CD1c-positive myeloid dendritic cell (primary cell): ENCODE measurements at regions not wholly inside any gene's neighbourhood (a gene's known extent, or its start where the extent isn't known, plus 50 kb on each side); places are given as distances from the start of the nearest gene placed in this dataset.

Experiments
- DNase-seq: peaks from one replicate; pipeline ENCODE4 v3.0.0-alpha.2; 2016; ENCODE audit errors: extremely low spot score

DNA sequence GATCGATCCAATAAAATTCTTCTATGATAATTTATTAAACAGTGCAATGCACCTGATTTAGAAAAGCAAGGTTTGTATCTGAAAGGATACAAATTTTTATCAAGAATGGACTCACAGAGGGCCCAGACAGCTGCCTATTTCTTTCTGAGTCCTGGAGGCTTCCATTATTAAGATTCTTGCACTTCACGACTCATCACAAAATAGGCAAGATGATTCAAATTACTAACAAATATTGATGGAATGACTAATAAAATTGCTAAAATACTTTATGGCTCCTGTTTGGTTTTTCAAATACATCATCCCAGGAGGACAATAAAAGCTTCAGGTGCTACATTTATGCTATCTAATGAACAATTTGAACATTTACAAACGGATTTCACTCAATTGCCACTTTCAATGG is 483.0 kb upstream of the AGTR1 start:
- DNase-seq, result no peak

DNA sequence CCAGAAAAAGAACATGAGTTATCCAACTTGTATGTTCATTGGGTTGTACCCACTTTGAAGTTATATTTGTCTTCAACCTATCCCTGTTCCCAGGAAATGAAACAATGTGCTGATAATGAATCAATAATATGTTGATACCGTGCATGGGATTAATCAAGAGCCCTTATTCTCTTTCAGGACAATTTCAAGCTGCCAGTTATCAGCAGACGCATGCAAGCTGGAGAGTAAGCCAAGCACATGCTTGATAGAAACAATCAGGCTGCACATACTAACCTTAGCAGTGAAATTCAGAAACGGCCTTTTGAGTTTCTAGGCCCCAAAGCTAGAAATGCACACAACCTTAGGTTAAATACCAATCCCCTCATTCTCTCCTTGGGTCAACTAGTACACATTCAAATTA is 480.4 kb upstream of the AGTR1 start:
- DNase-seq, result no peak

DNA sequence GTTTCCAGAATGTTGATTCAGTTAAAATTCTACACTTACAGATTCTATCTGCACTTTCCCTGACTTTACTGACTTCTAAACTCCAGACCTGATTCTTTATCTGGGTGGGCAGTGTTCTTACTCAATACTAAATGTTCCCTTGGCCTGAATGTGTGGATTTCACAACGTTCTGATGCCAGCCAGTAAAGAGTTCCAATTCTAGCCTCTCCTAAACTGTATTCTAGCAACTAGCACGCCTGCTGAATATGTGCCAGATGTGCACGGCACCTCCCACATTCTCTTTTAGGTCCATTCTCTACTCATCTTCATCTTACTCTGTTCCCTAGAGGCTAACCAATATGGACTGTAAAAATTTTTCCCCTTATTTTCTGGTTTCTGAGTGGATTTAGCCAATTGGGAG is 479.5 kb upstream of the AGTR1 start:
- DNase-seq, result no peak

DNA sequence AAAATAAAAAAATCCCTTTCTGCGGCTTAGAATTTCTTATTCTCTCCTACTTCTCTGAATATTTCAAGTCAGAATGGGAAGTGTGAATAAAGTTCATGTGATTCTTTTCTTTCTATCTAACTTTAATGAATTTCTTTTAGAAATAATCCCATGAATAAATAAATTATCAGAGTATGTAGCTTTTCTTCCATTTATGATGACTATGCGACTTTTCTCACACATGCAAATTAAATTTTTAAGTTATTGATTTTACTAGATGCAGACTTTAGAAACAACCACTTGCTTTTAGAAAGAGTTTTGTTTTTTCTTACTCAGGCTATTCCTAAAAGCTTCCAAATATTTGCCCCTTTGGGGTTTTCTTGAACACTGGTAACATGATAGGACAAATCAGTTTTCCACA is 477.7 kb upstream of the AGTR1 start:
- DNase-seq, result no peak

DNA sequence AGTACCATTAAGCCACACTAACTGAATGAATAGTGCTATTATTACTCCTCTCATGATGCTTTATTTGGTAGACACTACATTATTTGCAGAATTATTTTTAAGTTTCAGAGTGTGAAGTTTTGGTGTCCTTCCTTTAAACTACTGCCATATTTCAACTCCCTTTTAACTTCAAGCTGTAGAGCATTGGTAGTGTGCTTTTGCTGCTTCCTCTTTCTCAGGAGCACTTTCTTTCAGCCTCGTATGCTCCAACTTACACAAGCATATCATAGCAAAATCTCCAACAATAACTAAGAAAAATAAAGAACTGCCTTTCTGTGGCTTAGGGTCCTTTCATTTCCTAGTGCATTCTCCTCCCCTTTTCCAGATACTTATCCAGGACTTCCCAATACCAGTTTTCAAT is 476.4 kb upstream of the AGTR1 start:
- DNase-seq, result no peak

DNA sequence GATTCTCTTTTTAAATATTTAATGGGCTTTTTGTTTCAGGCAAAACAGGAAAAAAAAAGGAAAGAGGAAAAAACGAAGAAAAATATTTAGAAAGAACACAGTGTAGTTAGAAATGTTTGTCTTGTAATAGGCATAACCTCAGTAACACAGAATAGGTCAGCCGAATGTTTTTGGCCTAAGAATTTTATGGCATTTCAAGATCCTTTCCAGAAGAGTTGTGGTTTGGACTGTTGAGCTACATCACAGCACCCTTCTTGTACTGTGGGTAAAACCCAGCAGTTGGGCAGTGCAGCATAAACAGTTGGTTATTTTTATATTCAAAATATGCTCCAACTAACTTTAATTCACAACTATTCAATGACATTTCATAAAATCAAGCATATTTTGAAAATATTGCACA is 474.4 kb upstream of the AGTR1 start:
- DNase-seq, result no peak

DNA sequence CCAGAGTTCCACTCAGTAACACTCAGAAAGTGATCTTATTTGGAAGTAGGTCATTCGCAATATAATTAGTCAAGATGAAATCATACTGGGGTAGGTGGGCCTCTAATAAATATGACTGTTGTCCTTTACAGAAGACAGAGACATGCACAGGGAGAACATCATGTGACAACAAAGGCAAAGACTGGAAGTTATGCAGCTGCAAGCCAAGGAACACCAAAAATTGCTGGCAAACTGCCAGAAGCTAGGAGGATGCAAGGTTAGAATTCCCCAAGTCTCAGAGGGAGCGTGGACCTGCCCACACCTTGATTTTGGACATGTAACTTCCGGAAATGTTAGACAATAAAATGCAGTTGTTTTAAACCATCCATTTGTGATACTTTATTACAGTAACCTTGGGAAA is 471.5 kb upstream of the AGTR1 start:
- no peak for DNase-seq

DNA sequence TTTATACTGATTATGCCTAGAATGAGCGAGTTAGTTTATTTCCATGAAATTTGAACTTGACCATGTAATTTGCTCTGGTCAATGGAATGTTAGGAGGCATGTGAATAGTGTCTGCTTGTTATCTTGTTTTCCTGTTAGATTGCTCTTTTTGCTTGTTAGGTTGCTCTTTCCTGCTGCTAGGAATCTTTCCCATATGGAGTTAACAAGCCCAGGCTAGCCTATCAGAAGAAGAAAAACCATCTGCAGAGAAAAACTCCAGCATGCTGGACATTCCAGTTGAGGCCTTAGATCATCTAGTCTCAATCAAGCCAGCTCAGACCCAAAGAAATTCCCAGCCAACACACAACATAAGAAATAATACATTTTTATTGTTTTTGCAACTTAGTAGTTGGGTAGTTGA is 470.2 kb upstream of the AGTR1 start:
- no peak for DNase-seq

DNA sequence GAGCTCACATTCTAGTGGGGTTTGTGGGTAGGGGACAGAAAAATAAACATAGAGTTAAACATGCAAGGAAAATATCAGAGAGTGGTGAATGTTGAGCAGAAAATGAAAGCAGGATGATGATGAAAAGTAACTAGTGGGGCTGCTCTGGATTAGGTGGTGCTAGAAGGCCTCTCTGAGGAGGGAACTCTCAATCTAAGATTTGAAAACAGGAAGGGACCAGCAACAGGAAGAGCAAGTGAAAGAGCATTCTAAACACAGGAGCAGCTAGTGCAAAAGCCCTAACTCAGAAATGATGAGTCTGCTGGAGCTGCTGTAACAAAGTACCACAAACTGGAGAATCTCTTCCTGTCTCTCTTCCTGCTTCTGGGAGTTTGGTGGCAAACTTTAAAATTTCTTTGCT is 468.6 kb upstream of the AGTR1 start:
- no peak for DNase-seq

DNA sequence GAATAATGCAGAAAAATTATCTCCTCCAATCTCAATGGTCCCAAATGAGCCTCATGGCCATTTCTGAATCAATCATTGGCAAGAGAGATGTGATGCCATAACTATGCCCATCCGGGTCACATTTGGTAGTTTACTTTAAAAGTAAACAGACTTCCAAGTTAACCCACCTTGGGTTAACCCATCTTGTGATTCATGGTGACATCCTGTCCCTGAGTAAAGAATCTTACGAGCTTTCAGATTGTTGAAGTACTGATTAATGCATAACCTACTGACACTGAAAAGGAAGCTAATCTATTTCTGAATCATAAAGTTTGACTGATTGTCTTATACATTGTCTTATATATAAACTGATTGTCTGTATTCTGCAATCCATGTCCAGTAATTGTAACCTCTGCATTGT is 467.2 kb upstream of the AGTR1 start:
- DNase-seq, result no peak

DNA sequence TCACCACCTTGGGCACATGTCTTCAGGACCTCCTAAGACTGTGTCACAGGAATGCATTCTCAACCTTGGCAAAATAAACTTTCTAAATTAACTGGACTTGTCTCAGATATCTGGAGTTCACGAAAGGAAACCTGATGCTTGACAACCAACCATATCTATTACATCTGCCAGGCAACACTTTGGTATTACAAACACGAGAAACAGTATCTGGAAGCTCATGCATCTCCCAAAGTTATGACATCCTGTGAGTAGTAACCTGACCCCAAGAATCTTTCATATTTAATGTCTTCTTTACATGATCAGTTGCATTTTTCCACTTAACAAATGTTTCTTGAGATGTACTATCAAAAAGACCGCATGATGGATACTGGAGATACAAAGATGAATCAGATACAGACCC is 465.3 kb upstream of the AGTR1 start:
- no peak for DNase-seq

DNA sequence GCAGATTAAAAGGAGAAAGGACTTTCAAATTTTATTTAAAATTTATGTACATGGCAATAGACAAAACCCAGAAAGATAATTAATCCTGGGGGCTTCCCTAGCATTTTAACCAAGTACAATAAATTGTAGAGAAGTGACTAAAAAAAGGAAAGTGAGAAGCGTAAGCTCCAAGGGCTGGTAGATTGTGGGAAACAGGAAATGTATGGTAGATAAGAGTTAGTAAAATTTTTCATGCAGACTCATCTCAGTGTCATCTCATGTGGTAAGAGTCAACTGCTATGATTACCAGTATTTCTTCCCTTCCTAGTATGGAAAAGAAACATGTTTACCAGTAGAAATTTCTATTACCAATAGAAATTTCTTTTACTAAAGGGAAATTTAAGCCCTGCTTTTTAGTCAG is 464.3 kb upstream of the AGTR1 start:
- DNase-seq, result no peak

DNA sequence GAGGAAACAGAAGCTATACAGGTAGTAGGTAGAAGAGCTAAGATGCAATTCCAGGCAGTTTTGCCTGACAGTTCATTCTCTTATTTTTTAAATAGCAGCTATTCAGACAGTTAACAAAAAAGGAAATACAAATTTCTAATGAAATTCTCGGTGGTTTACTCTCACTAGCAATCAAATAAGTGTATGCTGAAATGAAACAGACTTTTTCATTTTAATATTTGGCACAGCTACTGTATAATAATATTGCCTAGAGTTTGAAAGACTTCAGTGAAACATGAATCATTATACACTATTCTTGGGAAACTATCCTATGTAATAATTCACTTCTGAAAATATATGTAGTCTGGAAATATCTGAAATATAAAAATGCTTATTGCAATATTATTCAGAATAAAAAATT is 463.2 kb upstream of the AGTR1 start:
- DNase-seq, result no peak

DNA sequence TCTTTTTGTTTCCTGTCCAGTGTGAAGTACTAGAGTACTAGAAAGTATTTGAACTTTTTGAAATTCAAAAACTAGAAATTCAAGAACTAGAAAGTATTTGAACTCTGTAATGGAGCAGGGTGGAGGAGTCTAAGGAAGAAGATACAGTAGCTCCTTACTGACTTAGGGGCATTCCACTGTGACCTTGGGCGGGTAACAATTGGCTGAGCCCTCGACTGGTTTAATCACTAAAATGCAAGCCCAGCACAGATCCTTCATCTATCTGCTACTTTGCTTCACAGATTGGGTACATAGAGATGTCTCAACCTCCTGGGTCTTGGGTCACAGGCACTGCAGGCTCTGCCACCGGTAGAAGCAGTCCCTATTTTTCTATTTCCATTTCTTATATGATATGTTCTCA is 462.1 kb upstream of the AGTR1 start:
- no peak for DNase-seq

DNA sequence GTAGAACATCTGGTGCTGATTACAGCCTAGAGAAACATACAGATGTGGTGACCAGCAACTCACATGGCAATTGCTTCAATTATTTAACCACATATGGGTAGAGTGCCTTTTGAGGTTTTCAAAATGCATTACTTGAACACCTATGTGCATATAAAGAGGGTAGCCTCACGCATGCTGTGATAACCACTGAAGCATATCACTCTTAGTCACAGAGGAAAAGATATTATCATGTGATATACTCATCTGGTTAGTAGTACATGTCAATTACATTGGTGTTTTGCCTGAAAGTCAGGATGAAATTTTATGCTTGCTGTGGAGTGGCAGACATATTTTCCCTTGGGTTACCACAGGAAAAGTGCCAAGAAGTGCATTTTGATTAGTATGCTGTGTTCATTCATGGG is 459.3 kb upstream of the AGTR1 start:
- no peak for DNase-seq

DNA sequence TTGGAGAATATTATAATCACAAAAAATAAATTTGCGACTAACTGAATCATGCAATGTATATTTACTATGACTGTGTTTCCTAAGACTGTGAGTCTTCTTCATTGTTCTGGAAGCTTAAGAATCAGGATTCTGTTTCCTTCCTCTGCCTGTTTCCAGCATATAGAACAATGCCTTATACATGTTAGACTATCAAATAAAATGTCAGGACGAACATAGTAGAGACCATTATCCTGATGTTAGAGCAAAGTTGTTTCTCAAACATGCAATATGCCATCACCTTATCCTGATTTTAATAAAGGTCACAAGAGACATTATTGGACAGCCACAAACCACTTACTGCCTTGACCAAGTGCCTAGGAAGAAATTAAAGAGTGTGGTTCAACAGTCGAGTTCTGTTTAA is 457.4 kb upstream of the AGTR1 start:
- DNase-seq, result no peak

DNA sequence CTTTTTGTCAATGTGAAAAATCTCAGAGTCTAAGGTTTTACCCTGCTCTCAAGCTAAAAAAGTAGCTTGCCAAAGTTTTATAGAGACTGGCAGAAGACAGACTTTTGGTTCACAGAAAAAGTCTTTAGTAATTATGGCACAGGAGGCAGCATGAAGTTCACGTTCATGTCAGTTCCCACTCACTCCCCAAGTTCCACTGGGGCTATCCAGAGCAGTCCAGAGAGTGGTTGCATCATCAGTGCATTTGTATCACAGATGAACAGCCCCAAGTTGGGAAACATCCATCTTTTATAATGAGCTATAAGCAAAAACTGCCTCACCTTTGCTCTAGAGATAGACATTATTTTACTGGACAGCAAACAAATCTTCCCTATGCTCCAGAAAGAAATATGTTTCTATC is 454.1 kb upstream of the AGTR1 start:
- DNase-seq, result no peak

DNA sequence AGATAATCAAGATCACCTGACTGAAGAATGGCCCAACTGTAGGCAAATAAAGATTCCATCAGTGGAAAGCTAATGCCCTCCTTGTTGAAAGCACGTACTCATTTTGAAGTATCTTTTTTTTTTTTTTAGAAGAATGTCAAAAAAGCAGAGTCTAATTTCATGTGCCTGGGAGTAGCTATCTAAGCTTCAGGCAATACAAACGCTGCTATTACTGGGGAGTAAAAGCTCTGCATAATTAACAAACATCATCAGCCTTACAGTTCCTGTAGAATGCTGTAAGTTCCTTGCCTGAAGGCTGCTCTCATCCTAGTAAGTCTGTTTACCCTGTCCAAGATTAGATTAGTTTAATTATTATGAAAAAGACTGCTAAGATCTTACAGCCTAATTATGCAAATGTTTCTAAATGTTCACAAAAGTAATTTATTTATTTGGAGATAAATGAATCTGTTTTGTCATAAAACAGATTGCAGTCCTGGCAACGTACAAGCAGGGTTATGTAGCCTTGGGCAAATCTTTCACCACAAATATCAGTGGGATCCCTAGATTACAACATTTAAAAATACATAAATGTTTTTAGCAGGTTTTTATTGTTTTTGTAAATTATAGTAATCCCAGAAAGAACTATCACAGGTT is 451.3 kb upstream of the AGTR1 start:
- no peak for DNase-seq

DNA sequence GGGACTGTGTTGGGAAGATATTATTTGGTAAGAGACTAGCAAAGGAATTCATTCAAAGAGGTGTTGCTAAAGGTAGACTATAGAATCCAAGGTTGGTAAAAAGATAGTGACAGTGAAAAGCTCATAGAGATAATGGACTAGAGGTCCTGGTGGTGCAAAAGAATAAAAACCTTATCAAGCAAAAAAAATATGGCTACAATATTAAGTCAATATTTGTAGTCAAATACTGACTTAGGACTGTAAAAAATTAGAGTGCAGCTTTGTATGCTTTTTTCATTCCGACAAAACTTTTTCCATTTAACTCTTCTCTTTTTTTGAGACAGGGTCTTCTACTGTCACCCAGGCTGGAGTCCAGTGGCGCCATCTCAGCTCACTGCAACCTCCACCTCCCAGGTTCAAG is 444.0 kb upstream of the AGTR1 start:
- DNase-seq, result no peak

DNA sequence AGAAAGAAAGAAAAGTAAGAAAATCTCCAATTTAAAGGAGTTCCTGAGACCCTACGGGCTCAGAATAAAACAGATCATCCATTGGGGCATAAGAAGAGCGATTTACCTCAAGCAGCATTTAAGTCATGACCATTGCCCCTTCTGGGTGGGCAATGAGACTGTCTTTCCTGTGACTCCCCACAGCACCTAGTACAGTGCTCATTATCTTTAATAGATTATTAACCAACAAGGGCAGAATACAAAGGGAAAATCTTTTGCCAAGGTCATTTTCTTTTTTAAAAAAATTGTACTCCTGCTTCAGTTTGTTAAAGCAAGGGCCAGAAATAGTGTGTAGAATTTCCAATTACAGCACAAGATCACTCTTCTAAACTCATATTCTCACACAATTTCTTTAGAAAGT is 443.3 kb upstream of the AGTR1 start:
- no peak for DNase-seq

DNA sequence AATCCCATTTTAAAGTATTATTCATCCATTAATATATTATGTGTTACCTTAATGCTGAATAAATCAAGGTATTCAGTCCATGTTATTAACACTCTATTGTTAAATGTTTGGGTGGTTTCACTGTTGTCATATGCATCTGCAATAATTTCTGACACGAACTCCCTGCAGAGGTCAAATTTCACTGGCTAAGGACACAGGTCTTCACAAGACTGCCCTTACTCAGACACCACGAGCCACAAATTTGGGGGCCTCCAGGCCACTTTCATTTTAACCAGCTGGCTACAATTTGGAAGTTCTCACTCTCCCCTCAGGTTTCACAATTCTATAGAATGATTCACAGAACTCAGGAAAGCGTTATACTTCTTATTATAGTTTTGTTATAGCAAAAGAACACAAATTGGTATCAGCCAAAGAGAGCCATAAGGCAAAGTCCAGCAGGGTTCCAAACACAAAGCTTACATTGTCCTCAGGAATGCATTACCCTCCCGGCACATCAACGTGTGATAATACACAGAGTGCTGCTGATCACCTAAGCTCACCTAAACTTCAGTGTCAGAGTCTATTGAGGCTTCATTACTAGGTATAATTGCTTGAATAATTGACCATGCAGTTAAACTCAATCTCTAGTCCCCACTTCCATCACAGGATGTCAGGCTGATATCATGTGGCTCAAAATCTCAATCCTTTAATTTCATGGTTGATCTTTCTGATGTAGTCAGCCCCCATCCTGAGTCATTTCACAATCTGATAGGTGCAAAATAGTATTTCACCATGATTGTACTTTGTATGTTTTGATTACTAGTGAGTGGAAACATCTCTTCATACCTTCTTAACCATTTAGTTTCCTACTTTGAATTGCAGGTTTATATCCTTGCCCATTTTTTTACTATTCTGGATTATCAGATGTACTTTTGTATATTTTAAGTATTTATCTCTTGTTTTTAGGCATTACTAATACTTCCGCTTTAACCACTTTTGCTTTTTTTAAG is 441.4 kb upstream of the AGTR1 start:
- no peak for DNase-seq

DNA sequence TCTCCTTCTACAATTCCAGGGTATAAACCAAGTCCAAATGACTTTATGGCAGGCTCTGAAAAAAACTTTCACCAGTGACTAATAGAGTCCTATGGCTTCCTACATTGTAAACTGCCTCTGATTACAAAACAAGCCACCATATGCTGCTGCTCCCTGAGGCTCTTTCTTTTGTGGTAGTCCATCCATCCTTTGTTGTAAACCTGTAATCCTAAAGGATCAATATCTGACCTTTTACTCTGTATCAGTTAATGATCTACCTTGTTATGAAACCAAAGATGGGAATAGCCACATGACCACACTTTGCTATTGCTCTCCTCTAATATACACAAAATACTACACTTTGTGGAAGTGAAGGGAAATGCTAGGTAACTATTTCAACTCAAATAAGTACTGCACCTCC is 434.7 kb upstream of the AGTR1 start:
- DNase-seq, result no peak

DNA sequence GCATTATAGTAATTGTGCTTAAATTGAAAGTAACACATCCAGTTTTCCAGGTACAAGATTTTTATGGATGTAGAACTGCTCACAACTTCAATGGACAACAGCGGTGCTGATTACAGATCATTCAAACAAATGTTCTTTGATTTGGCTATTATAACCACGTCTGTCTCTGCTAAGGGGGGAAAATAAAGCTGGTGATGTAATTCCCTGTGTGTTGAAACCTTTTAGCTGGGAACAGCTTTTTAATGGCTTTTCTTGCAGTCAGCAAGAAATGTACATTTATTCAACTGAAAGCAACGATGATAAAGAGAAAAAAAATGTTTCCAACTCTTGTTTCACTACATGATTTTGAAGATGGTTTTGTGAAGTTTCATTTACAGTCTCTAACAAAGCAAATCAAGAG is 431.9 kb upstream of the AGTR1 start:
- DNase-seq, result no peak

DNA sequence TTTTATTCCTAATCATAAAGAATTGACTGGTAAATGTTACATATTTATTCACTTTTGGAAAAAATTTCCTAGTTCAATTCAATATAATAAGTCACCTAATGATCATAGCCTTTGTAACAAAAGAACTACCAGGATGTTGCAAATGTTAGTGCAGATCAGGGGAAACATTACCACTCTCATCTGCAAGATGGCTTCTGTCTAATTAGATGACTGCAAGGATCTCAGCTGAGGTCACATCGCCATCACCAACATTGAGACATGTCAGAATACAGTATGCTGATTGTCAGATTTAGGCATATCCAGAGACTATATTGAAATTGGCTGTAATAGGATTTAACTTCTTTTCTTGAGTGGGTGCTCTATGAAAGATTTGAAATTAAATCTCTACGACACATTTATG is 431.4 kb upstream of the AGTR1 start:
- no peak for DNase-seq
